Suprapubic skin (tissue), 4 donors: ENCODE measurements at regions not wholly inside any gene's neighbourhood (a gene's known extent, or its start where the extent isn't known, plus 50 kb on each side); places are given as distances from the start of the nearest gene placed in this dataset.
"Not testable (repeated sequence)": the region's sequence is repeated elsewhere in the genome, so short reads cannot be mapped to it uniquely, and the experiment has no call there.

Source experiments
- CTCF ChIP-seq, 2 donors: fragments of 200-600 bp in 1 of 2; fragments of 450-650 bp in 1 of 2; sonication (generic) in 1 of 2; IDR thresholded peaks; one replicate each; pipeline ENCODE4 v1.5.1; 2016 to 2019; ENCODE audit warnings: antibody characterized with exemption in 2 of 2, mild to moderate bottlenecking in 1 of 2, moderate library complexity in 1 of 2
- EP300 ChIP-seq: sonication (generic); formaldehyde crosslinking; IDR thresholded peaks from one replicate; pipeline ENCODE4 v1.6.1; 2017; ENCODE audit warnings: antibody characterized with exemption
- POLR2A ChIP-seq, 2 donors: fragments of 450-650 bp; IDR thresholded peaks; one replicate each; pipeline ENCODE4 v1.6.1; 2017; ENCODE audit warnings: antibody characterized with exemption in 2 of 2, mild to moderate bottlenecking in 2 of 2, moderate library complexity in 2 of 2
- POLR2AphosphoS5 ChIP-seq, 3 donors: sonication (generic); formaldehyde crosslinking; IDR thresholded peaks; one replicate each; pipeline ENCODE4 v1.6.1; 2017; ENCODE audit warnings: antibody characterized with exemption in 3 of 3

GRCh38 chr2:89076771-89077170 is 385.3 kb downstream of the RPIA start:
- not testable (repeated sequence) for TF ChIP-seq CTCF (IDR thresholded peaks at IDR 0.05); POLR2A (IDR thresholded peaks at IDR 0.05); EP300; POLR2AphosphoS5 (IDR thresholded peaks at IDR 0.05)
